GM18858 (cell line): ENCODE measurements at regions not wholly inside any gene's neighbourhood (a gene's known extent, or its start where the extent isn't known, plus 50 kb on each side); places are given as distances from the start of the nearest gene placed in this dataset.
"Not testable (repeated sequence)": the region's sequence is repeated elsewhere in the genome, so short reads cannot be mapped to it uniquely, and the experiment has no call there.

Experiments used
- ATAC-seq: cut with Tn5 transposase; IDR thresholded peaks from one replicate; pipeline ENCODE4 v1.9.1; 2021; ENCODE audit not compliant: unreplicated experiment

GRCh38 chr2:2657121-2657962 is 326.3 kb upstream of the MYT1L start:
- ATAC-seq = no peak

GRCh38 chr2:2656115-2657011 is 325.3 kb upstream of the MYT1L start:
- no peak for ATAC-seq

- no peak for ATAC-seq
Measured at GRCh38 chr2:2655453-2656114, 324.5 kb upstream of the MYT1L start.

- no peak for ATAC-seq
Measured at GRCh38 chr2:2653231-2653630, 322.2 kb upstream of the MYT1L start.

GRCh38 chr2:2650608-2651375 is 319.7 kb upstream of the MYT1L start:
- ATAC-seq = no peak

GRCh38 chr2:2649109-2650072 is 318.3 kb upstream of the MYT1L start:
- no peak for ATAC-seq

- ATAC-seq = no peak
Measured at GRCh38 chr2:2648094-2648493, 317.0 kb upstream of the MYT1L start.

- no peak for ATAC-seq
Measured at GRCh38 chr2:2647141-2647541, 316.1 kb upstream of the MYT1L start.

GRCh38 chr2:2646433-2647051 is 315.5 kb upstream of the MYT1L start:
- ATAC-seq = peak; percentile 78

GRCh38 chr2:2645162-2645855 is 314.2 kb upstream of the MYT1L start:
- no peak for ATAC-seq

- ATAC-seq = not testable (repeated sequence)
Measured at GRCh38 chr2:2644751-2645150, 313.7 kb upstream of the MYT1L start.

- no peak for ATAC-seq
Measured at GRCh38 chr2:2644040-2644439, 313.0 kb upstream of the MYT1L start.

- ATAC-seq = no peak
Measured at GRCh38 chr2:2642906-2643890, 312.1 kb upstream of the MYT1L start.

- ATAC-seq = no peak
Measured at GRCh38 chr2:2641541-2642410, 310.7 kb upstream of the MYT1L start.

GRCh38 chr2:2640818-2641217 is 309.7 kb upstream of the MYT1L start:
- ATAC-seq = no peak

- ATAC-seq = no peak
Measured at GRCh38 chr2:2640371-2640770, 309.3 kb upstream of the MYT1L start.
